Parathyroid adenoma (tissue), 2 donors: ENCODE measurements at regions not wholly inside any gene's neighbourhood (a gene's known extent, or its start where the extent isn't known, plus 50 kb on each side); places are given as distances from the start of the nearest gene placed in this dataset.

Experiments
- H2AFZ ChIP-seq: fragments of 300-600 bp; sonication (generic); one replicate; pipeline ENCODE4 v1.7.0; 2017; ENCODE audit warnings: antibody characterized with exemption, mild to moderate bottlenecking
- H3K27ac ChIP-seq: fragments of 300-600 bp; sonication (generic); one replicate; pipeline ENCODE4 v1.7.0; 2017
- H3K27me3 ChIP-seq: fragments of 300-600 bp; sonication (generic); one replicate; pipeline ENCODE4 v1.7.0; 2017; ENCODE audit warnings: low read length; ENCODE audit not compliant: control insufficient read depth, insufficient read depth
- H3K36me3 ChIP-seq: fragments of 300-600 bp; sonication (generic); one replicate; pipeline ENCODE4 v1.7.0; 2017; ENCODE audit warnings: low read length; ENCODE audit not compliant: control insufficient read depth, insufficient read depth
- H3K4me1 ChIP-seq: fragments of 300-600 bp; sonication (generic); one replicate; pipeline ENCODE4 v1.7.0; 2017; ENCODE audit warnings: control low read depth
- H3K4me2 ChIP-seq: fragments of 300-600 bp; sonication (generic); one replicate; pipeline ENCODE4 v1.7.0; 2017; ENCODE audit warnings: low read length
- H3K4me3 ChIP-seq: fragments of 300-600 bp; sonication (generic); one replicate; pipeline ENCODE4 v1.7.0; 2017; ENCODE audit warnings: low read depth, low read length
- H3K79me2 ChIP-seq: fragments of 300-600 bp; sonication (generic); one replicate; pipeline ENCODE4 v1.7.0; 2017; ENCODE audit warnings: control low read depth
- H3K9ac ChIP-seq: fragments of 300-600 bp; sonication (generic); one replicate; pipeline ENCODE4 v1.7.0; 2017; ENCODE audit warnings: mild to moderate bottlenecking
- H3K9me3 ChIP-seq: fragments of 300-600 bp; sonication (generic); one replicate; pipeline ENCODE4 v1.7.0; 2017; ENCODE audit warnings: low read length; ENCODE audit not compliant: control insufficient read depth
- CTCF ChIP-seq: fragments of 300-600 bp; sonication (generic); IDR thresholded peaks from one replicate; pipeline ENCODE4 v1.7.0; 2017; ENCODE audit warnings: antibody characterized with exemption, mild to moderate bottlenecking
- donor health status: primary hyperparathyroidism.

GRCh38 chr5:56639476-56639875 is 175.9 kb upstream of the MAP3K1 start:
- H3K79me2 ChIP-seq = no peaks in the 10 kb centered on the region
- no peaks in the 10 kb centered on the region for H3K36me3 ChIP-seq
- no peak overlapping the region for H2AFZ ChIP-seq
- no peak overlapping the region for H3K4me2 ChIP-seq
- no peak overlapping the region for H3K9ac ChIP-seq
- no peaks in the 10 kb centered on the region for H3K4me1 ChIP-seq
- no peaks in the 10 kb centered on the region for H3K27me3 ChIP-seq
- no peak for TF ChIP-seq CTCF
- no peak overlapping the region for H3K4me3 ChIP-seq
- H3K27ac ChIP-seq = no peak overlapping the region
- no peaks in the 10 kb centered on the region for H3K9me3 ChIP-seq

GRCh38 chr5:56638768-56639238 is 176.5 kb upstream of the MAP3K1 start:
- no peak for TF ChIP-seq CTCF
- H3K4me3 ChIP-seq = no peak overlapping the region
- no peak overlapping the region for H2AFZ ChIP-seq
- H3K9me3 ChIP-seq = no peaks in the 10 kb centered on the region
- H3K4me1 ChIP-seq = no peaks in the 10 kb centered on the region
- no peaks in the 10 kb centered on the region for H3K36me3 ChIP-seq
- no peaks in the 10 kb centered on the region for H3K79me2 ChIP-seq
- H3K9ac ChIP-seq = no peak overlapping the region
- H3K4me2 ChIP-seq = no peak overlapping the region
- no peaks in the 10 kb centered on the region for H3K27me3 ChIP-seq
- H3K27ac ChIP-seq = no peak overlapping the region

- H3K4me1 ChIP-seq = no peaks in the 10 kb centered on the region
- no peak overlapping the region for H3K27ac ChIP-seq
- TF ChIP-seq CTCF = no peak
Observed at GRCh38 chr5:56638061-56638621, 177.2 kb upstream of the MAP3K1 start.

GRCh38 chr5:56637321-56637920 is 177.9 kb upstream of the MAP3K1 start:
- Histone ChIP-seq H3K4me1 (no peaks in the 10 kb centered on the region), H3K79me2 (no peaks in the 10 kb centered on the region), H3K9me3 (no peaks in the 10 kb centered on the region), H3K36me3 (no peaks in the 10 kb centered on the region), H3K27me3 (no peaks in the 10 kb centered on the region), H3K9ac (no peak overlapping the region), H3K4me2 (peak overlapping the region; percentile 9), H2AFZ (no peak overlapping the region), H3K27ac (no peak overlapping the region), H3K4me3 (no peak overlapping the region)
- TF ChIP-seq CTCF = no peak

More at GRCh38 chr5:56638061-56638621, 177.2 kb upstream of the MAP3K1 start:
- no peak overlapping the region for H3K9ac ChIP-seq
- no peaks in the 10 kb centered on the region for H3K27me3 ChIP-seq
- no peaks in the 10 kb centered on the region for H3K9me3 ChIP-seq
- no peak overlapping the region for H3K4me2 ChIP-seq
- no peaks in the 10 kb centered on the region for H3K79me2 ChIP-seq
- H3K4me3 ChIP-seq = no peak overlapping the region
- H2AFZ ChIP-seq = no peak overlapping the region
- H3K36me3 ChIP-seq = no peaks in the 10 kb centered on the region

- Histone ChIP-seq H3K27ac (no peak overlapping the region), H3K4me1 (no peaks in the 10 kb centered on the region), H2AFZ (no peak overlapping the region), H3K27me3 (no peaks in the 10 kb centered on the region), H3K4me2 (no peak overlapping the region), H3K9ac (no peak overlapping the region), H3K36me3 (no peaks in the 10 kb centered on the region), H3K9me3 (no peaks in the 10 kb centered on the region), H3K79me2 (no peaks in the 10 kb centered on the region), H3K4me3 (no peak overlapping the region)
- no peak for TF ChIP-seq CTCF
Observed at GRCh38 chr5:56633950-56634349, 181.4 kb upstream of the MAP3K1 start.
